Gastroesophageal sphincter (tissue), 4 donors: ENCODE measurements at regions not wholly inside any gene's neighbourhood (a gene's known extent, or its start where the extent isn't known, plus 50 kb on each side); places are given as distances from the start of the nearest gene placed in this dataset.

Source experiments
- ATAC-seq: fragments of 150-250 bp; one replicate; pipeline ENCODE4 v1.9.1; 2016; ENCODE audit warnings: mild to moderate bottlenecking, moderate library complexity
- H3K27ac ChIP-seq, 4 donors: fragments of 200-600 bp; sonication (generic) in 3 of 4; 1 replicate in 3 of 4; 2 replicates in 1 of 4; pipeline ENCODE4 v1.5.1; 2016 to 2019
- H3K27me3 ChIP-seq: fragments of 200-600 bp; sonication (generic); one replicate; pipeline ENCODE4 v1.5.1; 2019
- H3K36me3 ChIP-seq, 2 donors: fragments of 200-600 bp; sonication (generic); one replicate each; pipeline ENCODE4 v1.5.1; 2019; ENCODE audit warnings: control low read depth in 1 of 2
- H3K4me1 ChIP-seq, 3 donors: fragments of 200-600 bp; sonication (generic); 1 replicate in 2 of 3; 2 replicates in 1 of 3; pipeline ENCODE4 v1.5.1; 2016 to 2019; ENCODE audit warnings: control low read depth in 2 of 3
- H3K4me3 ChIP-seq, 2 donors: fragments of 200-600 bp; sonication (generic); one replicate each; pipeline ENCODE4 v1.5.1; 2019; ENCODE audit warnings: mild to moderate bottlenecking in 1 of 2, moderate library complexity in 1 of 2
- H3K9me3 ChIP-seq, 3 donors: fragments of 200-600 bp; sonication (generic); one replicate each; pipeline ENCODE4 v1.5.1; 2017 to 2019; ENCODE audit warnings: control low read depth in 2 of 3
- CTCF ChIP-seq, 4 experiments: fragments of 200-600 bp in 2 of 4; fragments of 450-650 bp in 2 of 4; sonication (generic) in 1 of 4; IDR thresholded peaks; one replicate each; pipeline ENCODE4 v1.5.1; 2017 to 2019; ENCODE audit warnings: antibody characterized with exemption in 4 of 4, mild to moderate bottlenecking in 2 of 4, moderate library complexity in 2 of 4
- EP300 ChIP-seq: sonication (generic); formaldehyde crosslinking; IDR thresholded peaks from one replicate; pipeline ENCODE4 v1.6.1; 2017; ENCODE audit warnings: antibody characterized with exemption, mild to moderate bottlenecking
- POLR2A ChIP-seq, 2 donors: fragments of 450-650 bp; IDR thresholded peaks; one replicate each; pipeline ENCODE4 v1.6.1; 2017; ENCODE audit warnings: antibody characterized with exemption in 2 of 2, mild to moderate bottlenecking in 2 of 2, moderate library complexity in 1 of 2
- POLR2AphosphoS5 ChIP-seq: sonication (generic); formaldehyde crosslinking; IDR thresholded peaks from one replicate; pipeline ENCODE4 v1.6.1; 2017; ENCODE audit warnings: antibody characterized with exemption
- WGBS, 2 donors: methylation state at CpG; one replicate each; pipeline ENCODE4 v1.1.5; 2018; ENCODE audit warnings: low coverage in 1 of 2; 5-methylcytosine and 5-hydroxymethylcytosine counted together

GRCh38 chrY:19059733-19060132 is 286.2 kb upstream of the HSFY2 start:
- WGBS, 2 donors: no CpG with 5 or more reads among the region's 3 CpGs
- Histone ChIP-seq H3K27me3 (no peaks in the 10 kb centered on the region), H3K36me3 (no peaks in the 10 kb centered on the region), H3K4me1 (no peaks in the 10 kb centered on the region), H3K4me3 (no peak overlapping the region), H3K27ac (no peak overlapping the region), H3K9me3 (no peaks in the 10 kb centered on the region)
- TF ChIP-seq CTCF (IDR thresholded peaks at IDR 0.05) (no peak), EP300 (no peak), POLR2A (IDR thresholded peaks at IDR 0.05) (no peak), POLR2AphosphoS5 (no peak)
- ATAC-seq: no peak

DNA sequence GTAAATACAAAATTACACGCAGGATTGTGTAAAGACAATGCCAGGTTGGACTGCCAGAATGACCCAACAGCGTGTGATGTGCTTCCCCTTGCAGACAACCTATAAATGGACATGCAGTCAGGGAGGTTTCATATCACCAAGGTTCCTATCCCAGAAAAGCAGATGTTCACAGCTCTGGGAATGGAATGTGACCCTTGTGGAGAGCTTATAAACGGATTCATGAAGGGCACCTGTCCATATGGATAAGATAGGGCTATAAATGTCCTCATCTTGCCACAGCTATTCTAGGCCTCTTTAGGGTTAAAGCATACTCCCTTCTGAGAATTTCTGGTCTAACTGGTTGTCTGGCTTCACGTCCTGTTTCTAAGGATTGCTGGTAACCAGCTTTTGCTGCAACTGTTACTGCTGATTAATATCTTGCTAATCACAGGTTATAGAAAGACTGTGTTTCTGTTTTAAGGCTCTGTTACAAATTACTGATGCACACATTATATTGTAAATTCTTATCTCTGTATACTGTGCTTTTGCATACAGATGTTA is 285.4 kb upstream of the HSFY2 start:
- H3K27me3 ChIP-seq: no peaks in the 10 kb centered on the region
- no peak for ATAC-seq
- no peaks in the 10 kb centered on the region for H3K36me3 ChIP-seq
- TF ChIP-seq POLR2AphosphoS5 (no peak), POLR2A (IDR thresholded peaks at IDR 0.05) (no peak), EP300 (no peak), CTCF (IDR thresholded peaks at IDR 0.05) (no peak)
- H3K4me3 ChIP-seq: no peak overlapping the region
- H3K27ac ChIP-seq: no peak overlapping the region
- H3K9me3 ChIP-seq: no peaks in the 10 kb centered on the region
- 82% methylated on average over 2 of the region's 4 CpGs; no CpG with 5 or more reads in 1 of the 2 donors for WGBS, 2 donors
- H3K4me1 ChIP-seq: no peaks in the 10 kb centered on the region

DNA sequence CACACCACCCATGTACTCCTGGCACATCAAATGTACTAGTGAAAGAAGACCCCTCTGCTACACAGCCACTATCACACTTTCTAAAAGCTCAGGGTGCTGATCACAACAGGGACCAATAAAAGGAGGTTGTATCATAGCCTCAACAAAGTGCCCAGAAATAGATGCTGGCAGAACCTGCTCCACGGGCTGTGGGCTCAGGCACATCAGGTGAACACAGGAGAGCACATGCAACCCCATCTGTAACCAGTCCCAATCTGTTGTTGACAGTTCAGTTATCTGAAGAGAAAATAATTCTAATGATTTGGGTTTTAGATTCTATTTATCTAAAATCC is 282.6 kb upstream of the HSFY2 start:
- Histone ChIP-seq H3K27ac (no peak overlapping the region), H3K4me3 (no peak overlapping the region), H3K4me1 (no peaks in the 10 kb centered on the region), H3K9me3 (no peaks in the 10 kb centered on the region), H3K27me3 (no peaks in the 10 kb centered on the region), H3K36me3 (no peaks in the 10 kb centered on the region)
- ATAC-seq: no peak
- TF ChIP-seq POLR2AphosphoS5: no peak
- TF ChIP-seq CTCF (IDR thresholded peaks at IDR 0.05): no peak
- no peak for TF ChIP-seq POLR2A (IDR thresholded peaks at IDR 0.05)
- TF ChIP-seq EP300: no peak
- 100% methylated on average over 1 of the region's 1 CpG; no CpG with 5 or more reads in 1 of the 2 donors for WGBS, 2 donors

DNA sequence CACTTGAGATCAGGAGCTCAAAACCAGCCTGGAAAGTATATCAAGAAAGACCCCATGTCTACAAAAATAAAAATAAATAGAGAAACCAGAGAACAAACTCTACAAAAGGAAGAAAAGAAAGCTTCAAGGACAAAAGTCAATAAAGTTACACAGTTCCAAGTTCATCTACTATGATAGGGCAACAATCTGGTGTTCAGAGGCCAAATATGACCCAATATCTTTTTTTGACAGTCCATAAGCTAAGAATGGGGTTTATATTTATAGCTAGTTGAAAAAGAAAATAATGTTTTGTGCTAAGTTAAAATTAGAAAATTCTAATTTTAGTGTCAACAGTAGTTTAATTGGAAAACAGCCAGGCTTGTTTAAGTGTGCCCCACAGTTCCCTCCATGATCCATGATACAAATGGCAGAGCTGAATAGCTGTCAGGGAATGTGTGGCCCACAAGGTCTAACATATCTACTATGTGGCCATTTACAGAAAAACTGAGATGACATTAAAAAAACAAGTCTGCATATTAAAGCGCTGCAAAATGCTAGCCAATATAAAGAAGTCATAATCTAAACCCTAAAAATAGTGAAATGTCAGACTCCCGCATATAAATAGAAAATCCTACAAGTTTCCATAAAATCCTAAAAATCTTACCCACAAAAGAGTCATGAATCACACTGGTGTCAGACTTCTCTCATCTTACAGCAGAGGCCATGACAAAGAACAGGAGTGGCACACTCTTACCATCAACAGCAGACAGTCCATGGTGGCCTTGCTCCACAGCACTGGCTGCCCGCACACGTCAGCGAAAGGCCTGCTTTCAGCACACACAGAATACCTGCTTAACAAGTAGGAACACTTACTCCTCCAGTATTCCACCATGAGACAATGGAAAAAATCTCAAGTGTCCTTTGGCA is 281.9 kb upstream of the HSFY2 start:
- ATAC-seq: no peak
- WGBS, 2 donors: 94% methylated on average over 2 of the region's 5 CpGs; no CpG with 5 or more reads in 1 of the 2 donors

More for the DNA sequence above, 281.9 kb upstream of the HSFY2 start:
- H3K4me1 ChIP-seq: no peaks in the 10 kb centered on the region
- no peak overlapping the region for H3K4me3 ChIP-seq
- H3K27me3 ChIP-seq: no peaks in the 10 kb centered on the region
- H3K27ac ChIP-seq: no peak overlapping the region
- TF ChIP-seq POLR2A (IDR thresholded peaks at IDR 0.05): no peak
- TF ChIP-seq CTCF (IDR thresholded peaks at IDR 0.05): no peak
- TF ChIP-seq POLR2AphosphoS5: no peak
- no peak for TF ChIP-seq EP300
- no peaks in the 10 kb centered on the region for H3K9me3 ChIP-seq
- H3K36me3 ChIP-seq: no peaks in the 10 kb centered on the region
